Pancreas (tissue), 10 donors: ENCODE measurements at regions not wholly inside any gene's neighbourhood (a gene's known extent, or its start where the extent isn't known, plus 50 kb on each side); places are given as distances from the start of the nearest gene placed in this dataset.
"Not testable (repeated sequence)": the region's sequence is repeated elsewhere in the genome, so short reads cannot be mapped to it uniquely, and the experiment has no call there.

Experiments
- ATAC-seq, 4 donors: fragments of 200-7000 bp; cut with Tn5 transposase; one replicate each; pipeline versions ENCODE4 v1.8.0 to v1.9.1; 2020; ENCODE audit warnings: mild to moderate bottlenecking in 4 of 4, moderate library complexity in 4 of 4
- DNase-seq, 6 donors: peaks; one replicate each; pipeline ENCODE4 v3.0.0-alpha.2; 2020
- FAIRE-seq: peaks from 2 replicates; lab custom pipeline; 2012; peaks lifted over from hg19 to GRCh38; lab: Jason Lieb, UNC
- H3K27ac ChIP-seq, 4 donors: fragments of 200-600 bp; sonication (generic); 1 replicate in 3 of 4; 2 replicates in 1 of 4; pipeline versions ENCODE4 v1.5.0 to v1.8.0; 2020
- H3K27me3 ChIP-seq, 4 donors: fragments of 200-600 bp; one replicate each; pipeline ENCODE4 v1.8.0; 2021
- H3K36me3 ChIP-seq, 3 donors: fragments of 200-600 bp; sonication (generic) in 1 of 3; one replicate each; pipeline versions ENCODE4 v1.5.0 to v1.8.0; 2020 to 2021
- H3K4me1 ChIP-seq, 3 donors: fragments of 200-600 bp; one replicate each; pipeline ENCODE4 v1.8.0; 2021
- H3K4me3 ChIP-seq, 4 donors: fragments of 200-600 bp; sonication (generic) in 2 of 4; one replicate each; pipeline versions ENCODE4 v1.5.0 to v1.8.0; 2020 to 2021
- H3K9me3 ChIP-seq, 4 donors: fragments of 200-600 bp; one replicate each; pipeline ENCODE4 v1.8.0; 2021
- WGBS, 2 donors: extraction: QIAGEN DNeasy Blood & Tissue Kit; methylation state at CpG; one replicate each; pipeline ENCODE4 v1.1.7; 2013; 5-methylcytosine and 5-hydroxymethylcytosine counted together
- intact Hi-C, 3 donors: fragments of 100-400 bp; cut with DNase I; formaldehyde crosslinking; loops; one replicate each; pipeline versions ENCODE4 v1.11.1 to v1.14.2; 2022
- TF ChIP-seq, protein P1 (sequence below), 4 donors: fragments of 200-600 bp; sonication (generic) in 3 of 4; IDR thresholded peaks; one replicate each; pipeline versions ENCODE4 v1.5.0 to v1.8.0; 2021; ENCODE audit warnings: antibody characterized with exemption in 4 of 4
- donor health status: healthy with polysubstance abuse.
- donor health status: DM: no; HTN: no; CAD: no; lungs with moderate emphysema.
- donor health status: DM: no; HTN: no; CAD: no.
- donor health status: control.
- donor health status: control.
- donor health status: Bipolar disorder and iron deficiency.
- donor health status: DM: yes; HTN: yes; CAD: no.
- donor health status: DM: no; HTN: no; CAD: no.
- donor health status: DM: no; HTN: no; CAD: no.
- donor health status: DM: yes; HTN: yes; CAD: no.

DNA sequence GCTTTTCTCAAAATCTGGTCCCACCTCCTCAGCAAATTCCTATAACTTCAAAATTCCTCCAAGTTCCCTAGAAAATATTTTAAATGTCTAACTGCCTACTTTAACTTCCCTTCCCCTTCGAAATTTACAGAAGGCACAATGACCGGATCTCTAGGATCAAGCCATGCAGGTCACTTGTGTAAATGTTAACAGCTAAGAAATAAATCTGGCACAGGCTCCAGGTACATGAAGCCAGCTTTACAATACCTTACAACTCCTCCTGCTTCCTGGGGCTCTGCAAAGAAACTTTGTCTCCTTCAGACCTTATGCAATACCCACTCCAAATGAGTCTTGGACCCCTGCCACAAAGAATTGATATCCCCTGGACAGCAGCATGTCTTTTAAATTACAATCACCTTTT lies 1164.2 kb downstream of the BRINP3 start:
- H3K27me3 ChIP-seq = no peaks in the 10 kb centered on the region
- DNase-seq = no peak
- peak in 2 of 4 donors; percentile 41 to 69 for ATAC-seq
- H3K36me3 ChIP-seq = no peaks in the 10 kb centered on the region
- no peak overlapping the region for H3K4me3 ChIP-seq
- TF ChIP-seq, protein P1, sequence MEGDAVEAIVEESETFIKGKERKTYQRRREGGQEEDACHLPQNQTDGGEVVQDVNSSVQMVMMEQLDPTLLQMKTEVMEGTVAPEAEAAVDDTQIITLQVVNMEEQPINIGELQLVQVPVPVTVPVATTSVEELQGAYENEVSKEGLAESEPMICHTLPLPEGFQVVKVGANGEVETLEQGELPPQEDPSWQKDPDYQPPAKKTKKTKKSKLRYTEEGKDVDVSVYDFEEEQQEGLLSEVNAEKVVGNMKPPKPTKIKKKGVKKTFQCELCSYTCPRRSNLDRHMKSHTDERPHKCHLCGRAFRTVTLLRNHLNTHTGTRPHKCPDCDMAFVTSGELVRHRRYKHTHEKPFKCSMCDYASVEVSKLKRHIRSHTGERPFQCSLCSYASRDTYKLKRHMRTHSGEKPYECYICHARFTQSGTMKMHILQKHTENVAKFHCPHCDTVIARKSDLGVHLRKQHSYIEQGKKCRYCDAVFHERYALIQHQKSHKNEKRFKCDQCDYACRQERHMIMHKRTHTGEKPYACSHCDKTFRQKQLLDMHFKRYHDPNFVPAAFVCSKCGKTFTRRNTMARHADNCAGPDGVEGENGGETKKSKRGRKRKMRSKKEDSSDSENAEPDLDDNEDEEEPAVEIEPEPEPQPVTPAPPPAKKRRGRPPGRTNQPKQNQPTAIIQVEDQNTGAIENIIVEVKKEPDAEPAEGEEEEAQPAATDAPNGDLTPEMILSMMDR (IDR thresholded peaks at IDR 0.05) = no peak
- intact Hi-C loops = no loop called here
- 13 to 38% methylated on average over 2 of the region's 2 CpGs for WGBS, 2 donors
- no peaks in the 10 kb centered on the region for H3K4me1 ChIP-seq
- H3K27ac ChIP-seq = no peak overlapping the region
- no peaks in the 10 kb centered on the region for H3K9me3 ChIP-seq
- no peak for FAIRE-seq

DNA sequence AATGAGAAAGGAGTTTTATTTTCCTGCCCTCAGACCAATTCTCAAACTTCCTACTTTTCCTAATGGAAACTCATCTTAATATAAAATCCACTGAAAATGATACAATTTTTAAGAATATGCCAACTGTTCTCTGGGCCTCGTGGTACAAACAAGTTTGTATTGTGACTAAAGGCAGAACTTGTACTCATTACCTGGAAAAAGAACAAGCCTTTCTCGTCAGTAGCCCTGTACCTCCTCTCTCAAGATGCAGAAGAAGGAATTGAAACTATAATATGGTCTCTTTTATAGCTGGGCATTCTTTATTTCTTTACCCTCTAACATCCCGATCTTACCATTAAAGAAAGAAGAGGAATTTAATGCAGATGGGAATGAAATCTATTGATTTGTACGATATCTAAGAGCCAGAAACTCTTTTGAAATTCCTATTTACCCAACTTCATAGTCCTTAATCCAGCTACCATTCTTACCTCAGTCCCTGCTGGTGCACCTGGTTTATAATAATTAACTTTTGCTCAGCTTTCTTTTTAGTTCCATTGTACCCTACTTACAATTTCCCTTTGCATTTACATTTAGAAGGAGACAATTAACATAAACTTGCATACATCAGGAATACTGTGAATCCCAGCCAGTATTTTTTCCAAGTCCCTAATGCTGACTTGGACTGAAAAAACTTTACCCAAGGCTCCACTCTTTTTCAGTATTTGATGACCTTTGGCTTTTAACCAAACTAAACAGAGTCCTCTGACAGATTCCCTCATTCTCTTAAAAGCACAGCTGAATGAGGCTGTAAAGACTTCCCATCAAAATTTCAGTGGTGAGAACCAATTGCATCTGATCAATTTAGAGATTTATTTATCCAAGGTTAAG lies 1162.4 kb downstream of the BRINP3 start:
- DNase-seq (no peak), FAIRE-seq (no peak), ATAC-seq (no peak)
- 36 to 61% methylated on average over 4 of the region's 4 CpGs for WGBS, 2 donors
- Histone ChIP-seq H3K4me1 (no peaks in the 10 kb centered on the region), H3K9me3 (no peaks in the 10 kb centered on the region), H3K27me3 (no peaks in the 10 kb centered on the region), H3K36me3 (no peaks in the 10 kb centered on the region), H3K27ac (no peak overlapping the region), H3K4me3 (no peak overlapping the region)
- intact Hi-C loops = no loop called here
- TF ChIP-seq, protein P1 (IDR thresholded peaks at IDR 0.05) = no peak

DNA sequence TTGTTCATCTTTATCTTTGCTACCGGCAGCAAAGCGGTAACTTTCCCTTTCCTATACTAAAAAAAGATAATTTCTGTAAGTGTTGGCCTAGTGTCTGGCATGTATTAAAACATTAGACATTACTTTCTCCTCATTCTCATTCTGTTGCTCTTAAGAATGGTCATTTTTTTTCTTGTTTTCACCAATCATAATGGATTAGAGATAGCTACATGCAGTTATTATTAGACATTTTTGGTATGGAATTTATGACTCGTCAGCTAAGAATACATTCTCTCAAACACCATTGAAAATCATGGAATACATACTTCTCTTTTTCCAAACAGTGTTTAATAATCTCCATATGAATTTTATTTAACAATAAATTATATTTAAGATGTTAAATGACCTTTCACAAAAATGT lies 1154.6 kb downstream of the BRINP3 start:
- 48 to 49% methylated on average over 3 of the region's 3 CpGs for WGBS, 2 donors
- TF ChIP-seq, protein P1 (IDR thresholded peaks at IDR 0.05) = no peak
- intact Hi-C loops = no loop called here

DNA sequence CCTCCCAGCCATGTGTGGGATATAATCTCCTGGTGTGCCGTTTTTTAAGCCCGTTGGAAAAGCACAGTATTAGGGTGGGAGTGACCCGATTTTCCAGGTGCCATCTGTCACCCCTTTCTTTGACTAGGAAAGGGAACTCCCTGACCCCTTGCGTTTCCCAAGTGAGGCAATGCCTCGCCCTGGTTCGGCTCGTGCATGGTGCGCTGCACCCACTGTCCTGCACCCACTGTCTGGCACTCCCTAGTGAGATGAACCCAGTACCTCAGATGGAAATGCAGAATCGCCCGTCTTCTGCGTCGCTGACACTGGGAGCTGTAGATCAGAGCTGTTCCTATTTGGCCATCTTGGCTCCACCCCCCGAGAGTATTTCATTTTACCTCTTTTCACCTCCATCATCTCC lies 1146.6 kb downstream of the BRINP3 start:
- FAIRE-seq, H3K36me3 ChIP-seq, H3K27ac ChIP-seq, H3K27me3 ChIP-seq, H3K4me3 ChIP-seq, intact Hi-C loops, ATAC-seq, H3K9me3 ChIP-seq, H3K4me1 ChIP-seq, DNase-seq: not testable (repeated sequence)
- WGBS, 2 donors = 67 to 68% methylated on average over 13 of the region's 13 CpGs

More for the DNA sequence above, 1154.6 kb downstream of the BRINP3 start:
- no peaks in the 10 kb centered on the region for H3K36me3 ChIP-seq
- no peaks in the 10 kb centered on the region for H3K9me3 ChIP-seq
- FAIRE-seq (no peak), ATAC-seq (no peak), DNase-seq (no peak)
- H3K27me3 ChIP-seq = no peaks in the 10 kb centered on the region
- H3K4me3 ChIP-seq = no peak overlapping the region
- H3K4me1 ChIP-seq = no peaks in the 10 kb centered on the region
- no peak overlapping the region for H3K27ac ChIP-seq

DNA sequence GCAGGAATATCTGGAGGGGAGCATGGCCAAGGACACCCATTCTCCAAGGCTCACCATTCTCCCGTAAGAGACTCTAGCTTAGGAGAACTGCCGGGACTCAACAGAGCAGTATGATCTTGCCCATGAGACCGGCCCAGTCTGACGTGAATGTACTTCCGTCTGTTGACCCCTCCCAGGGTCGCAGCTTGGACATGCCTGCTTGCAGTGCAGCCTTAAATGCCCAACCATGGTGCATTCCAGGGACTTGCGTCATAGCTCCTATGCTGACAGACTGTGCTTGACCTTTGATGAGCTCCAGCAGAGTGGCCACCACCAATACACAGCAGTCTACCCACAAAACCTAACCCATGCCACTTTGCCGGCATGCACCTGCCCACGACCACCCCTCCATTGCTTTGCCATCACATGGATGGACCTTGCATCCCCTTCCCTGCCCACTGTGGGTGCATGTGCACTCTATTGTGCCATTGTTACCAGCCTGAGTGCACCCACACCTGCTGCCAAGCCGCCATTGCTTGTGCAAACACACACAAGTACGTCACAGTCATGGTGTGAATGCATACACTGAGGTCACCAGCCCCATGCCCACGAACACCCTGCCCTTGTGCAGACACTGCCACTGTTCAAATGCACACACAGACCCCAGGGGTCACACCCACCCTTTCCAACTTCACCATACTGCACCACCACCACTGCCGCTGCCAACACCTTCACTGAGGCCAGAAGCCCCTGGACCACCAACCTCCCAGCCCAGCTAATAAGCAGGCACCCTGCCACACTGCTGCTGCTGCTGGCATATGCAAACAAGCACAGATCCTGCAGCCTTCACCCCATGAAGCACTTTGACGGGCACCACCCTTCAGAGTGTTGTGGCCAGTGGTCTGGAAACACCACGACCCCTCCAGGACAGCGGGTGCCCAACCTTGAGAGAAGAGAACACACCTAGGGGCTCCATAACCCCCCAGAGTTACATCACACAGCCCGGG lies 1141.3 kb downstream of the BRINP3 start:
- no peak for ATAC-seq
- peak in 2 of 6 donors; percentile 5 to 27 for DNase-seq
- Histone ChIP-seq H3K4me1 (no peaks in the 10 kb centered on the region), H3K4me3 (no peak overlapping the region), H3K27ac (no peak overlapping the region), H3K27me3 (no peaks in the 10 kb centered on the region), H3K9me3 (no peaks in the 10 kb centered on the region), H3K36me3 (no peaks in the 10 kb centered on the region)
- FAIRE-seq = no peak
- WGBS, 2 donors = 75 to 85% methylated on average over 17 of the region's 17 CpGs
- intact Hi-C loops = no loop called here
- TF ChIP-seq, protein P1 (IDR thresholded peaks at IDR 0.05) = no peak
